Testis (tissue), 2 donors: ENCODE measurements at regions not wholly inside any gene's neighbourhood (a gene's known extent, or its start where the extent isn't known, plus 50 kb on each side); places are given as distances from the start of the nearest gene placed in this dataset.

Experiments
- DNase-seq: peaks from one replicate; pipeline ENCODE4 v3.0.0-alpha.2; 2019
- H3K27ac ChIP-seq, 2 donors: fragments of 200-600 bp; sonication (generic); one replicate each; pipeline ENCODE4 v1.5.1; 2019
- H3K27me3 ChIP-seq: fragments of 200-600 bp; sonication (generic); one replicate; pipeline ENCODE4 v1.5.1; 2019
- H3K36me3 ChIP-seq: fragments of 200-600 bp; sonication (generic); one replicate; pipeline ENCODE4 v1.5.1; 2017; ENCODE audit warnings: low read depth; ENCODE audit errors: missing control alignments
- H3K4me1 ChIP-seq: fragments of 200-600 bp; sonication (generic); one replicate; pipeline ENCODE4 v1.5.1; 2019
- H3K4me3 ChIP-seq, 2 donors: fragments of 200-600 bp; sonication (generic); one replicate each; pipeline ENCODE4 v1.5.1; 2017 to 2019
- H3K9me3 ChIP-seq: fragments of 200-600 bp; sonication (generic); one replicate; pipeline ENCODE4 v1.5.1; 2017
- POLR2A ChIP-seq: fragments of 450-650 bp; IDR thresholded peaks from one replicate; pipeline ENCODE4 v1.6.1; 2017; ENCODE audit warnings: antibody characterized with exemption, mild to moderate bottlenecking, moderate library complexity
- WGBS, 2 donors: methylation state at CpG; one replicate each; pipeline ENCODE4 v1.1.5; 2018; 5-methylcytosine and 5-hydroxymethylcytosine counted together
- intact Hi-C: fragments of 100-400 bp; cut with DNase I; formaldehyde crosslinking; loops from one replicate; pipeline ENCODE4 v1.15.1; 2023; ENCODE audit warnings: low total_unique reads
- TF ChIP-seq, protein P1 (sequence below), 3 experiments: fragments of 450-650 bp in 2 of 3; fragments of 200-600 bp in 1 of 3; sonication (generic) in 1 of 3; IDR thresholded peaks; one replicate each; pipeline ENCODE4 v1.5.1; 2016 to 2019; ENCODE audit warnings: antibody characterized with exemption in 3 of 3, mild to moderate bottlenecking in 2 of 3, moderate library complexity in 1 of 3

GRCh38 chr15:92813485-92813884 lies 86.6 kb upstream of the CHD2 start:
- Histone ChIP-seq H3K36me3 (no peaks in the 10 kb centered on the region), H3K4me1 (peaks cover 16% of the 10 kb centered on the region), H3K27me3 (no peaks in the 10 kb centered on the region), H3K27ac (peak overlapping the region in 1 of 2 donors; percentile 41), H3K9me3 (no peaks in the 10 kb centered on the region), H3K4me3 (no peak overlapping the region)
- WGBS, 2 donors: 70 to 80% methylated on average over 4 of the region's 4 CpGs
- no peak for TF ChIP-seq POLR2A
- TF ChIP-seq, protein P1, sequence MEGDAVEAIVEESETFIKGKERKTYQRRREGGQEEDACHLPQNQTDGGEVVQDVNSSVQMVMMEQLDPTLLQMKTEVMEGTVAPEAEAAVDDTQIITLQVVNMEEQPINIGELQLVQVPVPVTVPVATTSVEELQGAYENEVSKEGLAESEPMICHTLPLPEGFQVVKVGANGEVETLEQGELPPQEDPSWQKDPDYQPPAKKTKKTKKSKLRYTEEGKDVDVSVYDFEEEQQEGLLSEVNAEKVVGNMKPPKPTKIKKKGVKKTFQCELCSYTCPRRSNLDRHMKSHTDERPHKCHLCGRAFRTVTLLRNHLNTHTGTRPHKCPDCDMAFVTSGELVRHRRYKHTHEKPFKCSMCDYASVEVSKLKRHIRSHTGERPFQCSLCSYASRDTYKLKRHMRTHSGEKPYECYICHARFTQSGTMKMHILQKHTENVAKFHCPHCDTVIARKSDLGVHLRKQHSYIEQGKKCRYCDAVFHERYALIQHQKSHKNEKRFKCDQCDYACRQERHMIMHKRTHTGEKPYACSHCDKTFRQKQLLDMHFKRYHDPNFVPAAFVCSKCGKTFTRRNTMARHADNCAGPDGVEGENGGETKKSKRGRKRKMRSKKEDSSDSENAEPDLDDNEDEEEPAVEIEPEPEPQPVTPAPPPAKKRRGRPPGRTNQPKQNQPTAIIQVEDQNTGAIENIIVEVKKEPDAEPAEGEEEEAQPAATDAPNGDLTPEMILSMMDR (IDR thresholded peaks at IDR 0.05): no peak
- intact Hi-C loops: no loop called here
- no peak for DNase-seq

- intact Hi-C loops: no loop called here
- H3K27me3 ChIP-seq: no peaks in the 10 kb centered on the region
- no peaks in the 10 kb centered on the region for H3K9me3 ChIP-seq
- 76 to 77% methylated on average over 7 of the region's 7 CpGs for WGBS, 2 donors
- TF ChIP-seq, protein P1 (IDR thresholded peaks at IDR 0.05): no peak
- TF ChIP-seq POLR2A: no peak
- H3K4me1 ChIP-seq: peaks cover 8% of the 10 kb centered on the region
- no peak overlapping the region for H3K4me3 ChIP-seq
- H3K36me3 ChIP-seq: no peaks in the 10 kb centered on the region
- no peak overlapping the region for H3K27ac ChIP-seq
- DNase-seq: no peak
Measured at GRCh38 chr15:92817339-92817886, 82.7 kb upstream of the CHD2 start.

- H3K27me3 ChIP-seq: no peaks in the 10 kb centered on the region
- H3K4me3 ChIP-seq: no peak overlapping the region
- no peak for TF ChIP-seq POLR2A
- TF ChIP-seq, protein P1 (IDR thresholded peaks at IDR 0.05): no peak
- H3K27ac ChIP-seq: peak overlapping the region in 1 of 2 donors; percentile 85
- H3K9me3 ChIP-seq: no peaks in the 10 kb centered on the region
- H3K36me3 ChIP-seq: no peaks in the 10 kb centered on the region
- WGBS, 2 donors: 61 to 65% methylated on average over 16 of the region's 16 CpGs
- intact Hi-C loops: no loop called here
- H3K4me1 ChIP-seq: peaks cover 6% of the 10 kb centered on the region
- no peak for DNase-seq
Measured at GRCh38 chr15:92818651-92819277, 81.4 kb upstream of the CHD2 start.

DNA sequence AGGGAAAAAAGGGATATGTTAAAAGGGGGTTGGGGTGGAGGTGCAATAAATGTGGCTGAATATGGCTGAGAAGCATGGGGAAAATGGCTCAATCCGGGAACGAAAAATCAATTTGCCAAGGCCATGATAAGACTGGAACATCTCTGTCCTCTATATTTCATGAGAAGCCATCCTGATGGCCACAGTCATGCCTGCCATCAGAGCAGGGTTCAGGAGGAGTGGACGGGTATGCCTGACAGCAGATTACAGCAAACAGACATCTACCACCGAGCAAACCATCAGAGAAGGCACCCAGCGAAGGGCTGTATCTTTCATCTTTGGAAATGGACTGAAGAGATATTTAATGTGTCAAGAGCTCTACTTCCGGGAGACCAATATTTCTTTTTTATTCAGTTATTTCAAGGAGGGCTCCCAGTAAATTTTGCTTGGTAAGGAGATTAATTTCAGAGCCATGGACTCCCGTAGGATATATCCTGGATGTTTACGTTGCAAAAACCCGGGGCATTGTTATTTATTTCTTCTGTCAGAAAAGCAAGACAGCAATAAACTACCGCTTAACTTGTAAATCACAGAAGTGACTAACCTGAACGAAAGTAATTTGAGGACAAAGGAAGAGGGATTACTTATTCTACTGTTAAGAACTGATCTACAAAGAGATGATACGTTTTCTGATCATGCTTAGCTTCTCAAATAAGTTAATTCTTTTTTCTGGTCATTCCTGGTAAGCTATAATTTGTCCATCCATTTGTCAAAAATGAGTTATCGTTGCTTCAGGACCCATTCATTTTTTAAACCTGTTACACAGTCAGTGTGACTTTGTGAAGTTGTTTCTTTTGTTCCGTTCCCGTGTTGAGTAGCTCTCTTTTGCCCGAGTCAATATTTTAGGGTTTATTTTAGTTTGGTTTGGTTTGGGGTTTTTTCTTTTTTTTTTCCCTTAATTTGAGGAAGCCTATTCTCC lies 80.6 kb upstream of the CHD2 start:
- no peak for DNase-seq
- Histone ChIP-seq H3K36me3 (no peaks in the 10 kb centered on the region), H3K9me3 (no peaks in the 10 kb centered on the region), H3K4me3 (peak overlapping the region; percentile 46 to 48), H3K27ac (peak overlapping the region; percentile 47 to 85), H3K4me1 (peaks cover 4% of the 10 kb centered on the region), H3K27me3 (no peaks in the 10 kb centered on the region)
- WGBS, 2 donors: 34 to 39% methylated on average over 16 of the region's 16 CpGs
- TF ChIP-seq, protein P1 (IDR thresholded peaks at IDR 0.05): no peak
- TF ChIP-seq POLR2A: no peak
- intact Hi-C loops: no loop called here
